Left kidney (tissue), 1 donor: ENCODE measurements at regions not wholly inside any gene's neighbourhood (a gene's known extent, or its start where the extent isn't known, plus 50 kb on each side); places are given as distances from the start of the nearest gene placed in this dataset.

Experiments
- DNase-seq: peaks from one replicate; pipeline ENCODE4 v3.0.0-alpha.2; 2013

GRCh38 chr18:73313476-73313875 is 445.7 kb upstream of the NETO1 start:
- no peak for DNase-seq

GRCh38 chr18:73296686-73297085 is 428.9 kb upstream of the NETO1 start:
- no peak for DNase-seq

- DNase-seq = no peak
Observed at GRCh38 chr18:73292156-73292555, 424.4 kb upstream of the NETO1 start.

- DNase-seq = no peak
Observed at GRCh38 chr18:73288813-73289212, 421.0 kb upstream of the NETO1 start.

- no peak for DNase-seq
Observed at GRCh38 chr18:73286584-73286983, 418.8 kb upstream of the NETO1 start.

- DNase-seq = peak; percentile 27
Observed at GRCh38 chr18:73283788-73284187, 416.0 kb upstream of the NETO1 start.

GRCh38 chr18:73283032-73283431 is 415.2 kb upstream of the NETO1 start:
- DNase-seq = no peak

- DNase-seq = no peak
Observed at GRCh38 chr18:73279498-73279897, 411.7 kb upstream of the NETO1 start.

- no peak for DNase-seq
Observed at GRCh38 chr18:73274812-73275621, 407.2 kb upstream of the NETO1 start.

- DNase-seq = no peak
Observed at GRCh38 chr18:73270920-73271634, 403.3 kb upstream of the NETO1 start.

- no peak for DNase-seq
Observed at GRCh38 chr18:73264562-73264921, 396.8 kb upstream of the NETO1 start.

- DNase-seq = no peak
Observed at GRCh38 chr18:73261923-73262322, 394.1 kb upstream of the NETO1 start.

- no peak for DNase-seq
Observed at GRCh38 chr18:73261243-73261642, 393.5 kb upstream of the NETO1 start.

- no peak for DNase-seq
Observed at GRCh38 chr18:73258375-73259087, 390.7 kb upstream of the NETO1 start.

GRCh38 chr18:73254564-73254963 is 386.8 kb upstream of the NETO1 start:
- no peak for DNase-seq

- DNase-seq = no peak
Observed at GRCh38 chr18:73249030-73249429, 381.2 kb upstream of the NETO1 start.

GRCh38 chr18:73246763-73247162 is 379.0 kb upstream of the NETO1 start:
- no peak for DNase-seq

GRCh38 chr18:73245345-73245744 is 377.6 kb upstream of the NETO1 start:
- DNase-seq = no peak

GRCh38 chr18:73244401-73244800 is 376.6 kb upstream of the NETO1 start:
- DNase-seq = no peak

- DNase-seq = no peak
Observed at GRCh38 chr18:73240899-73241298, 373.1 kb upstream of the NETO1 start.

- no peak for DNase-seq
Observed at GRCh38 chr18:73235921-73236320, 368.1 kb upstream of the NETO1 start.

- no peak for DNase-seq
Observed at GRCh38 chr18:73235491-73235890, 367.7 kb upstream of the NETO1 start.

- no peak for DNase-seq
Observed at GRCh38 chr18:73232933-73233332, 365.1 kb upstream of the NETO1 start.
